ENCODE measurements at regions not wholly inside any gene's neighbourhood (a gene's known extent, or its start where the extent isn't known, plus 50 kb on each side); places are given as distances from the start of the nearest gene placed in this dataset.

DNA sequence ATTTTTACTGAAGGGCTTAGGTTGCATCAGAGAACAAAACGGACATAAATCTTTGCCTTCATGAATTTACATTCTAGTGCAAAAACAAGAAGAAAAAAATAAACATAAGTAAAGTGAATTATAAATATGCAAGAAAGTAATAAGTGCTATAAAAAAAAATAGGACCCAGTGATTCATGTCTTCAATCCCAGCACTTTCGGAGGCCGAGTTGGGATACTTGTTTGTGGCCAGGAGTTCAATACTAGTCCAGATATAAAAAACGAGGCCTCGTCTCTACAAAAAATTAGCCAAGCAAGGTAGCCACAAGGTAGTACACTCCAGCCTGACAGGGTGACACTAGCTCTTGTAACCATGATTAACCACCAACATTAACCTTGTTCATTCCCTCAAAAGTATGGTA, 193.5 kb downstream of the SIM1 start:
- no peak for DNase-seq
- no peaks in the 10 kb centered on the region for H3K9me3 ChIP-seq (replicated peaks; ENCODE audit: control insufficient read depth, low read depth, low read length)
- no peak overlapping the region for H3K4me3 ChIP-seq (ENCODE audit: low read length)
- WGBS (ENCODE audit: insufficient coverage), result 100% methylated on average over 2 of the region's 5 CpGs
- H3K27me3 ChIP-seq (ENCODE audit: control insufficient read depth, insufficient read depth, low read length), result no peaks in the 10 kb centered on the region
- no peaks in the 10 kb centered on the region for H3K4me1 ChIP-seq (ENCODE audit: control insufficient read depth, insufficient read depth, low read length)
- H3K36me3 ChIP-seq (ENCODE audit: control insufficient read depth, insufficient read depth, low read length), result no peaks in the 10 kb centered on the region
- H3K27ac ChIP-seq (ENCODE audit: low read length), result no peak overlapping the region

GRCh38 chr6:100269189-100269588, 195.5 kb downstream of the SIM1 start:
- no peaks in the 10 kb centered on the region for H3K9me3 ChIP-seq (replicated peaks; ENCODE audit: control insufficient read depth, low read depth, low read length)
- H3K36me3 ChIP-seq (ENCODE audit: control insufficient read depth, insufficient read depth, low read length), result no peaks in the 10 kb centered on the region
- H3K4me1 ChIP-seq (ENCODE audit: control insufficient read depth, insufficient read depth, low read length), result no peaks in the 10 kb centered on the region
- H3K27ac ChIP-seq (ENCODE audit: low read length), result no peak overlapping the region
- H3K27me3 ChIP-seq (ENCODE audit: control insufficient read depth, insufficient read depth, low read length), result no peaks in the 10 kb centered on the region
- WGBS (ENCODE audit: insufficient coverage), result 60% methylated on average over 1 of the region's 2 CpGs
- H3K4me3 ChIP-seq (ENCODE audit: low read length), result no peak overlapping the region
- no peak for DNase-seq

DNA sequence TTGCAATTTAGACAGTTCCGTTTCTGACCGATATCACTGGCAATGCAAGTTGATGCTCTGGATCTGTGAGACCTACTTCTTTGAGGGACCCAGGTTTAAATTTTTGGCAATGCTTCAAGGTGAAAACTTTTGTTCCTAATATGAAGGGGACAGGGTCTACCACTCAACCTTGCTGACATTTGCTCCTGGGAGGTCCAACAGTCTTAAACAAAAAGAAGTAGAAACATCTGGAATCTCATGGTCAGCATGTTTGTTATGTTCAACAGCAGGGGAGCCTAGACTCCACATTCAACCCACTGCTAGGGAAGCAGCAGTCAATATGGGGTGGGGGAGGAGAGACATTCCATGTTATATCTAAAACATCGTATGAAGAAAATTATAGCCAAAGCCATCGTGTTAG, 196.4 kb downstream of the SIM1 start:
- 100% methylated on average over 2 of the region's 4 CpGs for WGBS (ENCODE audit: insufficient coverage)
- DNase-seq, result no peak
- H3K27ac ChIP-seq (ENCODE audit: low read length), result no peak overlapping the region
- H3K4me1 ChIP-seq (ENCODE audit: control insufficient read depth, insufficient read depth, low read length), result no peaks in the 10 kb centered on the region
- no peaks in the 10 kb centered on the region for H3K36me3 ChIP-seq (ENCODE audit: control insufficient read depth, insufficient read depth, low read length)
- no peaks in the 10 kb centered on the region for H3K27me3 ChIP-seq (ENCODE audit: control insufficient read depth, insufficient read depth, low read length)
- H3K9me3 ChIP-seq (replicated peaks; ENCODE audit: control insufficient read depth, low read depth, low read length), result no peaks in the 10 kb centered on the region
- no peak overlapping the region for H3K4me3 ChIP-seq (ENCODE audit: low read length)

DNA sequence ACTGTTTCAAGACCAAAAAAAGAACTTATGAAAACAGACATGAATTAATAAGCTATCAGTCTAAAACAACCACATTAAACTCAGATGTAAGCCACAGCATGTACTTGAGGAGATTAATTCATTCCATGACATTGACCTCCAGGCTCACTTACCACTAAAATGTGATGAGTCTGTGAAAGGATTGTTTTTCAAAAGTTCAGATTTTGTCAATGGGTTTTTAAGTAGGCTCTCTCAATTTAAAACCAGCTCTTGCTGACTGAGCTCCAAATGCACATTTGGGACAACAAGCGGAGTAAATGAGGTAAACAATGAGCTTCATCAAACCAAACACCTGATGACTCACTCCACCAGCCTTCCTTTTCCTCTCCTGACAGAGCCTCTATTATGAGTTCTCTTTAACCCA, 197.0 kb downstream of the SIM1 start:
- no peak for DNase-seq
- H3K9me3 ChIP-seq (replicated peaks; ENCODE audit: control insufficient read depth, low read depth, low read length), result no peaks in the 10 kb centered on the region
- no peaks in the 10 kb centered on the region for H3K4me1 ChIP-seq (ENCODE audit: control insufficient read depth, insufficient read depth, low read length)
- 100% methylated on average over 1 of the region's 1 CpG for WGBS (ENCODE audit: insufficient coverage)
- no peak overlapping the region for H3K4me3 ChIP-seq (ENCODE audit: low read length)
- no peak overlapping the region for H3K27ac ChIP-seq (ENCODE audit: low read length)
- no peaks in the 10 kb centered on the region for H3K36me3 ChIP-seq (ENCODE audit: control insufficient read depth, insufficient read depth, low read length)
- H3K27me3 ChIP-seq (ENCODE audit: control insufficient read depth, insufficient read depth, low read length), result no peaks in the 10 kb centered on the region

DNA sequence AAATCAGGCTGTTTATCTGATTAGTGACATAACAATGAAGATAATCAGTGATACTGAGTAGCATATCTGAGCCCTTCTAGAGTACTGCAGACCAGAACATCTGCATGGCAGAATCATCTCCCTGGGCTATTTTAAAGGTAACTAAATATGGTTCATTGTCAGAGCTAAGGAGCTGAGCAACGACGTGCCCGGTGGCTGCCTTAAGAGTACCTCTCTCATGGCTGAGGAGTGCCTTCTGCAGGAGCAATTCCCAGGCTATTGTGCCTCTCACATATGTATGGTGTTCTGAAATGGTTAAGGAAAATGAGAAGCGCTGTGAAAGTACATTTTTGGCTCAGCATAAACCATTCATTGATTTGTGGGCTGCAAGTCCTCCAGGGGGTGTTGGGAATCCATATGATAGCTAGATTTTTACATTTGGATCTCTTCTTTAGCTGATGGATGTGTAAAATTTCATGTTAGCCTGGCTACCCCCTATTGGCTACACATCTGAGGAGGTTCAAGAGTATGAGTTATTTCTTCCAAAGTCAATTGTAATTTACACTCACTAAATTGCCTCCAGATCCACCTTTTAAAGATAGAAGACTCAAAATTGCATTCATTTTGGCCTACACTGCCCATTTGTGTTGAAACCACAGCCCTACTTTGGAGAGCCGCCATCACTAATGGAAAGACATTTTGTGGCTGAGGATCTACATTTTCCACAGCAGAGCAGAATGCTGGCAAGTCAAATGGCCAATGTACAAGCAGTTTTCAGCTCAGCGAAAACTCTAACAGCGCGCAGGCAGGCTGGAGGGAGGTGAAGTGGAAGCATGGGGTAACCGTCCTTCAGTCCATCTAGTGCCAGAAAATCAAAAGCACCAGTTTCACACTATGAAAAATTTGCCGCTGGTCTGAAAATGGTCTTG, 198.0 kb downstream of the SIM1 start:
- Histone ChIP-seq H3K4me1 (ENCODE audit: control insufficient read depth, insufficient read depth, low read length) (no peaks in the 10 kb centered on the region), H3K27me3 (ENCODE audit: control insufficient read depth, insufficient read depth, low read length) (no peaks in the 10 kb centered on the region), H3K9me3 (replicated peaks; ENCODE audit: control insufficient read depth, low read depth, low read length) (no peaks in the 10 kb centered on the region), H3K4me3 (ENCODE audit: low read length) (no peak overlapping the region), H3K36me3 (ENCODE audit: control insufficient read depth, insufficient read depth, low read length) (no peaks in the 10 kb centered on the region), H3K27ac (ENCODE audit: low read length) (no peak overlapping the region)
- WGBS (ENCODE audit: insufficient coverage), result 61% methylated on average over 3 of the region's 10 CpGs
- peak; percentile 56 for DNase-seq

GRCh38 chr6:100262086-100262485, 202.6 kb downstream of the SIM1 start:
- WGBS (ENCODE audit: insufficient coverage), result 100% methylated on average over 1 of the region's 4 CpGs
- Histone ChIP-seq H3K9me3 (replicated peaks; ENCODE audit: control insufficient read depth, low read depth, low read length) (no peaks in the 10 kb centered on the region), H3K4me1 (ENCODE audit: control insufficient read depth, insufficient read depth, low read length) (no peaks in the 10 kb centered on the region), H3K36me3 (ENCODE audit: control insufficient read depth, insufficient read depth, low read length) (no peaks in the 10 kb centered on the region), H3K27ac (ENCODE audit: low read length) (no peak overlapping the region), H3K4me3 (ENCODE audit: low read length) (no peak overlapping the region), H3K27me3 (ENCODE audit: control insufficient read depth, insufficient read depth, low read length) (no peaks in the 10 kb centered on the region)
- DNase-seq, result no peak

DNA sequence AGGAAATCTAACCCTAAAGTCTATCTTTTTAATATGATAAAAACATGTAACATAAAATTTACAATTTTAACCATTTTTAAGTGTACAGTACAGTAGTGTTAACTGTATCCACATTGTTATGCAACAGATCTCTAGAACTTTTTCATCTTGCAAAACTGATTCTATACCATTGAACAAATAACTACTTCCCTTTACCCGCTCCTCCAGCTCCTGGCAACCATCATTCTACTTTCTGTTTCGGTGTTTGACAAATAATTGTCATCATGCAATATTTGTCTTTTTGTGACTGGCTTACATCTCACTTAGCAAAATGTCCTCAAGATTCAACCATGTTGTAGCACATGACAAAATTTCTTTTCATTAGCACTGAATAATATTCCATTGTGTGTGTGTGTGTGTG, 203.2 kb downstream of the SIM1 start:
- Histone ChIP-seq H3K4me3 (ENCODE audit: low read length) (no peak overlapping the region), H3K27me3 (ENCODE audit: control insufficient read depth, insufficient read depth, low read length) (no peaks in the 10 kb centered on the region), H3K27ac (ENCODE audit: low read length) (no peak overlapping the region), H3K4me1 (ENCODE audit: control insufficient read depth, insufficient read depth, low read length) (no peaks in the 10 kb centered on the region), H3K9me3 (replicated peaks; ENCODE audit: control insufficient read depth, low read depth, low read length) (no peaks in the 10 kb centered on the region), H3K36me3 (ENCODE audit: control insufficient read depth, insufficient read depth, low read length) (no peaks in the 10 kb centered on the region)
- no peak for DNase-seq
- WGBS (ENCODE audit: insufficient coverage), result 100% methylated on average over 1 of the region's 2 CpGs

GRCh38 chr6:100260584-100260983, 204.1 kb downstream of the SIM1 start:
- Histone ChIP-seq H3K27me3 (ENCODE audit: control insufficient read depth, insufficient read depth, low read length) (no peaks in the 10 kb centered on the region), H3K36me3 (ENCODE audit: control insufficient read depth, insufficient read depth, low read length) (no peaks in the 10 kb centered on the region), H3K9me3 (replicated peaks; ENCODE audit: control insufficient read depth, low read depth, low read length) (no peaks in the 10 kb centered on the region), H3K4me3 (ENCODE audit: low read length) (no peak overlapping the region), H3K4me1 (ENCODE audit: control insufficient read depth, insufficient read depth, low read length) (no peaks in the 10 kb centered on the region), H3K27ac (ENCODE audit: low read length) (no peak overlapping the region)
- no peak for DNase-seq

DNA sequence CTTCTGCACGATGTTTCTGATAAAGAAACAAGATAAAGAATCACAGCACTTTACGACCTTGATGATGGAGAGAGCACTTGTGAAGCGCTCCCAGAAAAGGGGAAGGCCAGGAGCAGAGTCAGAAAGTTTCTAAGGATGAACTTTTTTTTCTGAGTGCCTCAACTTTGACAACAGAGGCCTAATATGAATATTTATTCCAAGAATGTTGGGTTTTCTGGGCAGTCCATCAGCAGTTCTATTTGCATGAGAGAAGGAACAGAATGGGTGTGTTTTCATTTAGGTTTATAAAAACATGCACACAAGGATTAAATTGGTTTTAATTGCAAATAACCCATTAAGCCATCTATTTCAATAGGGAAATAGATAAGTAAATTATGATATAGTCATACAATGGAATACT, 204.9 kb downstream of the SIM1 start:
- Histone ChIP-seq H3K4me3 (ENCODE audit: low read length) (no peak overlapping the region), H3K36me3 (ENCODE audit: control insufficient read depth, insufficient read depth, low read length) (no peaks in the 10 kb centered on the region), H3K27ac (ENCODE audit: low read length) (no peak overlapping the region), H3K27me3 (ENCODE audit: control insufficient read depth, insufficient read depth, low read length) (no peaks in the 10 kb centered on the region), H3K9me3 (replicated peaks; ENCODE audit: control insufficient read depth, low read depth, low read length) (no peaks in the 10 kb centered on the region), H3K4me1 (ENCODE audit: control insufficient read depth, insufficient read depth, low read length) (no peaks in the 10 kb centered on the region)
- WGBS (ENCODE audit: insufficient coverage), result no CpG with 5 or more reads among the region's 3 CpGs
- DNase-seq, result no peak

GRCh38 chr6:100258752-100259151, 206.0 kb downstream of the SIM1 start:
- no peaks in the 10 kb centered on the region for H3K4me1 ChIP-seq (ENCODE audit: control insufficient read depth, insufficient read depth, low read length)
- DNase-seq, result no peak
- no peaks in the 10 kb centered on the region for H3K36me3 ChIP-seq (ENCODE audit: control insufficient read depth, insufficient read depth, low read length)
- no peak overlapping the region for H3K4me3 ChIP-seq (ENCODE audit: low read length)
- H3K27me3 ChIP-seq (ENCODE audit: control insufficient read depth, insufficient read depth, low read length), result no peaks in the 10 kb centered on the region
- H3K27ac ChIP-seq (ENCODE audit: low read length), result no peak overlapping the region
- no CpG with 5 or more reads among the region's 2 CpGs for WGBS (ENCODE audit: insufficient coverage)
- no peaks in the 10 kb centered on the region for H3K9me3 ChIP-seq (replicated peaks; ENCODE audit: control insufficient read depth, low read depth, low read length)

All from muscle of leg (tissue), 3 donors.